Common myeloid progenitor, CD34-positive (primary cell): ENCODE measurements at regions not wholly inside any gene's neighbourhood (a gene's known extent, or its start where the extent isn't known, plus 50 kb on each side); places are given as distances from the start of the nearest gene placed in this dataset.

Experiments used
- CTCF ChIA-PET: fragments of 350-600 bp; sonication (Branson Sonifier 250); formaldehyde crosslinking; loops from one replicate; lab custom pipeline; 2021; ENCODE audit warnings: antibody characterized with exemption; lab: Charles Lee
- POLR2A ChIA-PET: fragments of 350-600 bp; sonication (Branson Sonifier 250); formaldehyde crosslinking; loops from one replicate; lab custom pipeline; 2021; ENCODE audit warnings: antibody characterized with exemption; lab: Charles Lee
- DNase-seq, 3 donors: peaks; one replicate each; pipeline versions ENCODE4 v3.0.0 to v3.0.0-alpha.2; 2013
- H3K27ac ChIP-seq, 2 experiments: 1 replicate in 1 of 2; 2 replicates in 1 of 2; pipeline ENCODE4 v1.7.0; 2013; ENCODE audit warnings: inconsistent platforms in 2 of 2, low read length in 2 of 2, mild to moderate bottlenecking in 2 of 2, low read depth in 1 of 2, moderate library complexity in 1 of 2; ENCODE audit not compliant: severe bottlenecking in 2 of 2, insufficient read depth in 1 of 2, poor library complexity in 1 of 2
- H3K27me3 ChIP-seq, 5 experiments: replicated peaks in 2 of 5; 1 replicate in 3 of 5; 2 replicates in 2 of 5; pipeline versions ENCODE4 v1.6.1 to v1.7.0; 2013; ENCODE audit warnings: low read length in 4 of 5, mild to moderate bottlenecking in 2 of 5, moderate library complexity in 2 of 5, inconsistent platforms in 1 of 5; ENCODE audit not compliant: insufficient read depth in 5 of 5, control insufficient read depth in 4 of 5
- H3K36me3 ChIP-seq, 4 experiments: 1 replicate in 2 of 4; 2 replicates in 2 of 4; pipeline versions ENCODE4 v1.6.1 to v1.7.0; 2013; ENCODE audit warnings: low read length in 3 of 4, control low read depth in 1 of 4, mild to moderate bottlenecking in 1 of 4; ENCODE audit not compliant: control insufficient read depth in 4 of 4, insufficient read depth in 4 of 4
- H3K4me1 ChIP-seq, 4 experiments: 1 replicate in 3 of 4; 2 replicates in 1 of 4; pipeline versions ENCODE4 v1.6.1 to v1.7.1; 2013; ENCODE audit warnings: low read length in 3 of 4, mild to moderate bottlenecking in 3 of 4, control low read depth in 1 of 4, inconsistent platforms in 1 of 4, moderate library complexity in 1 of 4; ENCODE audit not compliant: control insufficient read depth in 4 of 4, insufficient read depth in 4 of 4; ENCODE audit errors: control extremely low read depth in 1 of 4
- H3K4me3 ChIP-seq, 7 experiments: 1 replicate in 4 of 7; 2 replicates in 3 of 7; pipeline versions ENCODE4 v1.5.1 to v1.7.0; 2013; ENCODE audit warnings: mild to moderate bottlenecking in 7 of 7, low read length in 6 of 7, moderate library complexity in 6 of 7, inconsistent platforms in 2 of 7, low read depth in 2 of 7, control low read depth in 1 of 7; ENCODE audit not compliant: insufficient read depth in 4 of 7, control insufficient read depth in 1 of 7; ENCODE audit errors: extremely low read depth in 1 of 7
- H3K9me3 ChIP-seq, 5 experiments: 1 replicate in 4 of 5; 2 replicates in 1 of 5; pipeline versions ENCODE4 v1.6.1 to v1.7.1; 2013; ENCODE audit warnings: low read length in 4 of 5, mild to moderate bottlenecking in 2 of 5, inconsistent platforms in 1 of 5, low read depth in 1 of 5, moderate library complexity in 1 of 5; ENCODE audit not compliant: control insufficient read depth in 4 of 5, insufficient read depth in 2 of 5; ENCODE audit errors: control extremely low read depth in 1 of 5
- WGBS: methylation state at CpG from one replicate; pipeline ENCODE4 v1.1.5; 2013; ENCODE audit not compliant: insufficient coverage; 5-methylcytosine and 5-hydroxymethylcytosine counted together

GRCh38 chr2:67970542-67970941 is 92.3 kb downstream of the C1D start:
- POLR2A ChIA-PET: no interaction called here
- Histone ChIP-seq H3K4me1 (peaks cover 4 to 9% (median 8%) of the 10 kb centered on the region in 4 experiments), H3K27ac (no peak overlapping the region), H3K36me3 (no peaks in the 10 kb centered on the region), H3K4me3 (no peak overlapping the region), H3K9me3 (no peaks in the 10 kb centered on the region), H3K27me3 (peaks cover 0 to 3% (median 0%) of the 10 kb centered on the region in 5 experiments)
- CTCF ChIA-PET: no interaction called here
- 100% methylated on average over 2 of the region's 3 CpGs for WGBS
- no peak for DNase-seq

DNA sequence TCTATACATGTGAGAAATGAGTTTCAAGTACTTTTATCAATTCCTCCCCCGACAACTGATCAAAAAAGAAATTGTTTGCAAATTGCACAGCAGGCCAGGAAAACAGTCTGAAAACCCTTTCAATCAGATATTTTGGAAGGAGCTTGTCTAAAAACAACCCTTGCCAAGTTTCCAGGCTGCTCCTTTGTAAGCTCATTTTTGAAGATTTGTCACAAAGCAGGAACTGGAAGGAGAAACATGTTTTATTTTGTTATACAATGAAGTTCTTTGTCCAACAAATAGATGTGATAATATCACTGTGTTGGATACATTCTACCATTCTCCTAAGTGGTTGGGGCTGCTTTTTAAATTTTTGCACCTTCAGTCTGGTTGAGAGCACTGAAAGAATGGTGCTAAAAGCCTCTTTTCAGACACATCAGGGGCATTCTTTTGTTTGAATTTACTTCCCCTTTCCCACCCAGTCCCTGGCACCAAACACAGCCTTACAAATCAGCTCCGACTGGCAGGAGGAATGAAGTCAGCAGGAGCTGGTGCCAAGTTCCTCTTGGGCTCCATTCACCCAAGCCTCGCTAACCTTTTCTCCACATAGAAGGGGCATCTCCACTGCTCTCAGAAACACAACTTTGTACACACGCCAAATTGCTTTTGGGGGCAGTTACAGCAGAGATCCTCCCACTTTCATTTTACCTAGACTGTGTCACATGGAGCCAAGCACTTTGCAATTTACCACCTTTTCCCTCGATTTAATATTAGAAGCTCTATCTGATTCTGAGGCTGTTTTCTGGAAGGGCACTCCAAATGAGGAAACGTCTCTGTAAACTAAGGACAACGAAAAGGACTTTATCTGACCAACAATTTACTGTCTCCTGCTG is 88.0 kb downstream of the C1D start:
- H3K9me3 ChIP-seq: peaks cover 0 to 4% (median 0%) of the 10 kb centered on the region in 5 experiments
- H3K4me1 ChIP-seq: peaks cover 4 to 9% (median 8%) of the 10 kb centered on the region in 4 experiments
- peak overlapping the region in 3 of 7 experiments; percentile 19 to 68 (median 42) for H3K4me3 ChIP-seq
- CTCF ChIA-PET: interaction anchor here (0.6 kb wide), 1 partner anchor 138 kb away, joined by 3 read pairs; no protein-coding TSS in a partner anchor
- WGBS: 14% methylated on average over 7 of the region's 7 CpGs
- no peaks in the 10 kb centered on the region for H3K36me3 ChIP-seq
- H3K27me3 ChIP-seq: no peaks in the 10 kb centered on the region
- POLR2A ChIA-PET: no interaction called here
- H3K27ac ChIP-seq: no peak overlapping the region
- DNase-seq: peak; percentile 60 to 85 (median 77)

DNA sequence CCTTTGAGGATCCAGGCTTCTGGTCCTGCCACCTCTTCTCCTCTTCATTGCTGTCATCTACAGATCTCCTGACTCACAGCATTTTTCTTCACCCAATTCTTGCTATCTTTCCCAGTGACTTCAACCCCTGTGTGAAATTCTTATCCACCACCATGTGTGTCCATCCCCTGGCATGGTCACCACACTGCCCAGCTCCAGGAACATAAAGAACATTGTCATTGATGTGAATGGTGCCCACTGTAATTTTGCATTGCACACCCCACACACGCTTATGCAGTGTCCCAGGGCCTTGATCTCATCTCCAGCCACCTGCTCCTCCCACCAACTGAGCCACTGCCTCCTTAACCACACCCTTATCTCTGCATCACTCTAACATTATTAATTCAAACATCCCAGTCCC is 85.3 kb downstream of the C1D start:
- Histone ChIP-seq H3K27me3 (no peaks in the 10 kb centered on the region), H3K9me3 (peaks cover 0 to 20% (median 4%) of the 10 kb centered on the region in 5 experiments), H3K36me3 (no peaks in the 10 kb centered on the region), H3K4me3 (no peak overlapping the region), H3K27ac (no peak overlapping the region), H3K4me1 (peaks cover 4 to 9% (median 8%) of the 10 kb centered on the region in 4 experiments)
- POLR2A ChIA-PET: no interaction called here
- 100% methylated on average over 1 of the region's 1 CpG for WGBS
- CTCF ChIA-PET: no interaction called here
- DNase-seq: no peak

DNA sequence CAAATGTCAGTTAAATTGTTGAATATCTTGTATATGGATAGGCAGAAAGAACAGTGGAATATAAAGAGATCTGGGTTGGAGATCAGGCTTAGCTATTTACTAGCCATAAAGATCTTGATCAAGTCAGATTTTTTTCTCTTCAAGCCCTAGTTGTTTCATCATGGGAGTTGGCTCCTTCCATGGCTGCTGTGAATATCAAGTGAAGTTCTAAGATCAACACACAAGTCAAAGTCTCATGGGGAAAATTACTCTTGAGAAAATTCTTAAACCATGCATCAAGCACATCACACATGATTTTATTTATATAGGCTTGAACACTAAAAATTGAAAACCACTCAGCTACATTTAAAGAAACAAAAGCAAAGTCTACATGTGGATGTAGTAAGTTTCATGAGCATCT is 79.8 kb downstream of the C1D start:
- Histone ChIP-seq H3K4me1 (no peaks in the 10 kb centered on the region), H3K36me3 (no peaks in the 10 kb centered on the region), H3K27me3 (peaks cover 0 to 6% (median 0%) of the 10 kb centered on the region in 5 experiments), H3K27ac (no peak overlapping the region), H3K4me3 (no peak overlapping the region), H3K9me3 (peaks cover 2 to 22% (median 4%) of the 10 kb centered on the region in 5 experiments)
- DNase-seq: no peak
- ChIA-PET CTCF (no interaction called here), POLR2A (no interaction called here)

DNA sequence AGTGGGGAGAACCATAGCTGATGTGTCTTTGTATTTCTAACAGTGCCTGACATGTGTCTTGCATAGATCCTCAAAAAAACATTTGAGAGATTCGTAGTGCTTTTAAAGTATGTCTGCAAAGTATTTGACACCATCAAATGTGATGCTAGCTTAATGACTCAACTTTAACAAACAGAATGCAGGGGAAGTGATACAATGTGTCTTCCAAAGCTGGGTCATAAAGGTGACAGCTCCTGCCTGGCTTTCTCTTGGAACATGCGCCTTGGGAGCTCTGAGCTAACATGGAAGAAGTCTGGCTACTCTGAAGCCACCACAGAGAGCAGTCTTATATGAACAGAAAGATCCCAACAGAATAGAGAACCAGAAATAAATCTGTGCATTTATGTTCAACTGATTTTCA is 78.2 kb downstream of the C1D start:
- DNase-seq: no peak
- H3K36me3 ChIP-seq: no peaks in the 10 kb centered on the region
- no peak overlapping the region for H3K4me3 ChIP-seq
- no peaks in the 10 kb centered on the region for H3K4me1 ChIP-seq
- H3K27ac ChIP-seq: no peak overlapping the region
- peaks cover 0 to 6% (median 0%) of the 10 kb centered on the region in 5 experiments for H3K27me3 ChIP-seq
- H3K9me3 ChIP-seq: peaks cover 2 to 28% (median 7%) of the 10 kb centered on the region in 5 experiments
- ChIA-PET POLR2A (no interaction called here), CTCF (no interaction called here)
- 100% methylated on average over 2 of the region's 2 CpGs for WGBS

DNA sequence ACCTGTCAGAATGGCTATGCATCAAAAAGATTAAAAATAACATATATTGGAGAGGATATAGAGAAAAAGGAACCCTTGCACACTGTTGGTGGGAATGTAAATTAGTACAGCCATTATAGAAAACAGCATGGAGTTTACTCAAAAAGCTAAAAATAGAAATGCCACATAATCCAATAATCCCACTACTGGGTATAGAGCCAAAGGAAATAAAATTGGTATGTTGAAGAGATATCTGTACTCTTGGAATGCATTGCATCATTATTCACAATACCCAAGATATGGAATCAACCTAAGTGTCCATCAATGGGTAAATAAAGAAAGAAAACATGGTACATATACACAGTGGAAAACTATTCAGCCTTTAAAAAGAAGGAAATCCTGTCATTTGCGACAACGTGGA is 77.2 kb downstream of the C1D start:
- ChIA-PET CTCF (no interaction called here), POLR2A (no interaction called here)
- H3K36me3 ChIP-seq: no peaks in the 10 kb centered on the region
- 83% methylated on average over 1 of the region's 2 CpGs for WGBS
- no peak for DNase-seq
- H3K4me1 ChIP-seq: no peaks in the 10 kb centered on the region
- peaks cover 0 to 25% (median 6%) of the 10 kb centered on the region in 5 experiments for H3K9me3 ChIP-seq
- no peak overlapping the region for H3K27ac ChIP-seq
- H3K4me3 ChIP-seq: no peak overlapping the region
- H3K27me3 ChIP-seq: peaks cover 0 to 7% (median 0%) of the 10 kb centered on the region in 5 experiments

DNA sequence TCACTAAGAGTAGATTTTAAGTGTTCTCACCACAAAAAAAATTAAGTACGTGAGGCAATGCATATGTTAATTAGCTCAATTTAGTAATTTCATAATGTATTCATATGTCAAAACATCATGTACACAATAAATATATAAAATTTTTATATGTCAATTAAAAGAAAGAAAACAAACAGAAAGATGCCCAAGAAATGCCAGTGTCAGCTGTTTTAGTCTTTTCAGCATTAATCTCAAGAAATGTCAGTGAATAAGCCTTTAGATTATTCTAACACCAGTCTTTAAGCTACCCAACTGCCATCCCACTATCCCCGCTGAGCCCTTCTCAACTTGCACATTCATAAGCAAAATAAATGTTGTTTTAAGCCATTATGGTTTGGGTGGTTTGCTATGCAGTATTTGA is 76.5 kb downstream of the C1D start:
- Histone ChIP-seq H3K4me3 (no peak overlapping the region), H3K4me1 (no peaks in the 10 kb centered on the region), H3K36me3 (no peaks in the 10 kb centered on the region), H3K27ac (no peak overlapping the region), H3K9me3 (peaks cover 0 to 18% (median 3%) of the 10 kb centered on the region in 5 experiments), H3K27me3 (peaks cover 0 to 11% (median 0%) of the 10 kb centered on the region in 5 experiments)
- no peak for DNase-seq
- ChIA-PET CTCF (interaction anchor here (1.0 kb wide), 1 partner anchor 11 kb away, joined by 3 read pairs; no protein-coding TSS in a partner anchor), POLR2A (interaction anchor here (0.5 kb wide), 1 partner anchor 191 kb away, joined by 3 read pairs; no protein-coding TSS in a partner anchor)
- WGBS: no CpG with 5 or more reads among the region's 2 CpGs
